Central memory CD8-positive, alpha-beta T cell (primary cell): ENCODE measurements at regions not wholly inside any gene's neighbourhood (a gene's known extent, or its start where the extent isn't known, plus 50 kb on each side); places are given as distances from the start of the nearest gene placed in this dataset.
"Not testable (repeated sequence)": the region's sequence is repeated elsewhere in the genome, so short reads cannot be mapped to it uniquely, and the experiment has no call there.

Source experiments
- ATAC-seq: fragments of 150-1000 bp; cut with Tn5 transposase; replicated peaks from 2 replicates; pipeline ENCODE4 v1.10.0; 2022; ENCODE audit warnings: mild to moderate bottlenecking, moderate FRiP score, moderate number of reproducible peaks; ENCODE audit not compliant: poor library complexity, severe bottlenecking; ENCODE audit errors: extremely low read depth
- DNase-seq, 2 donors: peaks; one replicate each; pipeline ENCODE4 v3.0.0; 2021; ENCODE audit warnings: low spot score in 2 of 2
- H3K27ac Mint-ChIP-seq: one replicate; pipeline ENCODE4 v1.8.0; 2022; ENCODE audit warnings: low read depth, mild to moderate bottlenecking, moderate library complexity, mixed read lengths
- H3K27me3 Mint-ChIP-seq: one replicate; pipeline ENCODE4 v1.8.0; 2022; ENCODE audit warnings: mixed read lengths
- H3K36me3 Mint-ChIP-seq: one replicate; pipeline ENCODE4 v1.8.0; 2022; ENCODE audit warnings: mild to moderate bottlenecking, moderate library complexity, mixed read lengths; ENCODE audit not compliant: insufficient read depth
- H3K4me1 Mint-ChIP-seq: one replicate; pipeline ENCODE4 v1.8.0; 2022; ENCODE audit warnings: mixed read lengths
- H3K4me3 Mint-ChIP-seq: one replicate; pipeline ENCODE4 v1.8.0; 2022; ENCODE audit warnings: mild to moderate bottlenecking, moderate library complexity, mixed read lengths
- H3K9me3 Mint-ChIP-seq: one replicate; pipeline ENCODE4 v1.8.0; 2022; ENCODE audit warnings: mixed read lengths

- Mint-ChIP-seq H3K27ac (no peak overlapping the region), H3K27me3 (no peaks in the 10 kb centered on the region), H3K9me3 (peaks cover 16% of the 10 kb centered on the region), H3K4me3 (no peak overlapping the region), H3K36me3 (no peaks in the 10 kb centered on the region), H3K4me1 (no peaks in the 10 kb centered on the region)
- ATAC-seq (no peak), DNase-seq (no peak)
These were observed 1227.6 kb upstream of the EPHA6 start for GRCh38 chr3:95586754-95587153.

GRCh38 chr3:95587641-95588040, 1226.8 kb upstream of the EPHA6 start:
- not testable (repeated sequence) for H3K27ac Mint-ChIP-seq, ATAC-seq, DNase-seq

GRCh38 chr3:95588473-95588872, 1225.9 kb upstream of the EPHA6 start:
- no peak overlapping the region for H3K27ac Mint-ChIP-seq
- ATAC-seq: no peak
- H3K36me3 Mint-ChIP-seq: no peaks in the 10 kb centered on the region
- DNase-seq: no peak
- no peaks in the 10 kb centered on the region for H3K4me1 Mint-ChIP-seq
- peaks cover 12% of the 10 kb centered on the region for H3K9me3 Mint-ChIP-seq
- H3K4me3 Mint-ChIP-seq: no peak overlapping the region
- no peaks in the 10 kb centered on the region for H3K27me3 Mint-ChIP-seq

More at GRCh38 chr3:95587641-95588040, 1226.8 kb upstream of the EPHA6 start:
- H3K27me3 Mint-ChIP-seq, H3K4me1 Mint-ChIP-seq, H3K36me3 Mint-ChIP-seq, H3K4me3 Mint-ChIP-seq: not testable (repeated sequence)
- H3K9me3 Mint-ChIP-seq: peaks cover 12% of the 10 kb centered on the region

GRCh38 chr3:95595416-95596075, 1218.8 kb upstream of the EPHA6 start:
- H3K36me3 Mint-ChIP-seq: peaks cover 1% of the 10 kb centered on the region
- H3K27ac Mint-ChIP-seq: no peak overlapping the region
- H3K4me3 Mint-ChIP-seq: no peak overlapping the region
- ATAC-seq (no peak), DNase-seq (no peak)
- no peaks in the 10 kb centered on the region for H3K4me1 Mint-ChIP-seq
- no peaks in the 10 kb centered on the region for H3K27me3 Mint-ChIP-seq
- H3K9me3 Mint-ChIP-seq: peaks cover 6% of the 10 kb centered on the region

GRCh38 chr3:95607926-95608325, 1206.5 kb upstream of the EPHA6 start:
- ATAC-seq (no peak), DNase-seq (no peak)
- Mint-ChIP-seq H3K36me3 (no peaks in the 10 kb centered on the region), H3K27ac (no peak overlapping the region), H3K4me3 (no peak overlapping the region), H3K27me3 (no peaks in the 10 kb centered on the region), H3K9me3 (peaks cover 37% of the 10 kb centered on the region), H3K4me1 (no peaks in the 10 kb centered on the region)

- Mint-ChIP-seq H3K36me3 (no peaks in the 10 kb centered on the region), H3K4me1 (no peaks in the 10 kb centered on the region), H3K9me3 (peaks cover 26% of the 10 kb centered on the region), H3K27ac (no peak overlapping the region), H3K27me3 (no peaks in the 10 kb centered on the region), H3K4me3 (no peak overlapping the region)
- DNase-seq (no peak), ATAC-seq (no peak)
These were observed 1205.0 kb upstream of the EPHA6 start for GRCh38 chr3:95609411-95609810.

GRCh38 chr3:95612611-95613010, 1201.8 kb upstream of the EPHA6 start:
- no peaks in the 10 kb centered on the region for H3K27me3 Mint-ChIP-seq
- no peak for ATAC-seq
- no peak overlapping the region for H3K27ac Mint-ChIP-seq
- no peaks in the 10 kb centered on the region for H3K4me1 Mint-ChIP-seq
- H3K9me3 Mint-ChIP-seq: peaks cover 22% of the 10 kb centered on the region
- DNase-seq: no peak
- H3K4me3 Mint-ChIP-seq: no peak overlapping the region
- H3K36me3 Mint-ChIP-seq: no peaks in the 10 kb centered on the region

GRCh38 chr3:95613993-95614392, 1200.4 kb upstream of the EPHA6 start:
- no peak overlapping the region for H3K4me3 Mint-ChIP-seq
- H3K27me3 Mint-ChIP-seq: no peaks in the 10 kb centered on the region
- H3K4me1 Mint-ChIP-seq: no peaks in the 10 kb centered on the region
- no peak for DNase-seq
- peaks cover 16% of the 10 kb centered on the region for H3K9me3 Mint-ChIP-seq
- ATAC-seq: no peak
- H3K36me3 Mint-ChIP-seq: no peaks in the 10 kb centered on the region
- no peak overlapping the region for H3K27ac Mint-ChIP-seq

GRCh38 chr3:95615592-95616310, 1198.6 kb upstream of the EPHA6 start:
- no peaks in the 10 kb centered on the region for H3K36me3 Mint-ChIP-seq
- peaks cover 16% of the 10 kb centered on the region for H3K9me3 Mint-ChIP-seq
- H3K27me3 Mint-ChIP-seq: no peaks in the 10 kb centered on the region
- ATAC-seq (no peak), DNase-seq (no peak)
- no peaks in the 10 kb centered on the region for H3K4me1 Mint-ChIP-seq
- no peak overlapping the region for H3K27ac Mint-ChIP-seq
- H3K4me3 Mint-ChIP-seq: no peak overlapping the region

GRCh38 chr3:95626107-95626506, 1188.3 kb upstream of the EPHA6 start:
- H3K9me3 Mint-ChIP-seq: peaks cover 6% of the 10 kb centered on the region
- H3K27me3 Mint-ChIP-seq: no peaks in the 10 kb centered on the region
- no peak overlapping the region for H3K4me3 Mint-ChIP-seq
- ATAC-seq (no peak), DNase-seq (no peak)
- no peaks in the 10 kb centered on the region for H3K4me1 Mint-ChIP-seq
- H3K36me3 Mint-ChIP-seq: no peaks in the 10 kb centered on the region
- H3K27ac Mint-ChIP-seq: no peak overlapping the region

GRCh38 chr3:95627293-95627692, 1187.1 kb upstream of the EPHA6 start:
- no peak overlapping the region for H3K27ac Mint-ChIP-seq
- H3K4me3 Mint-ChIP-seq: no peak overlapping the region
- H3K4me1 Mint-ChIP-seq: no peaks in the 10 kb centered on the region
- H3K27me3 Mint-ChIP-seq: no peaks in the 10 kb centered on the region
- H3K36me3 Mint-ChIP-seq: no peaks in the 10 kb centered on the region
- H3K9me3 Mint-ChIP-seq: no peaks in the 10 kb centered on the region
- ATAC-seq (no peak), DNase-seq (no peak)

GRCh38 chr3:95627697-95628096, 1186.7 kb upstream of the EPHA6 start:
- DNase-seq (no peak), ATAC-seq (no peak)
- Mint-ChIP-seq H3K4me3 (no peak overlapping the region), H3K4me1 (no peaks in the 10 kb centered on the region), H3K9me3 (no peaks in the 10 kb centered on the region), H3K27me3 (no peaks in the 10 kb centered on the region), H3K27ac (no peak overlapping the region), H3K36me3 (no peaks in the 10 kb centered on the region)

- no peaks in the 10 kb centered on the region for H3K4me1 Mint-ChIP-seq
- H3K9me3 Mint-ChIP-seq: no peaks in the 10 kb centered on the region
- DNase-seq: no peak
- H3K27me3 Mint-ChIP-seq: no peaks in the 10 kb centered on the region
- no peaks in the 10 kb centered on the region for H3K36me3 Mint-ChIP-seq
- H3K27ac Mint-ChIP-seq: no peak overlapping the region
- no peak overlapping the region for H3K4me3 Mint-ChIP-seq
- no peak for ATAC-seq
These were observed 1184.6 kb upstream of the EPHA6 start for GRCh38 chr3:95629802-95630201.
